ENCODE measurements at regions not wholly inside any gene's neighbourhood (a gene's known extent, or its start where the extent isn't known, plus 50 kb on each side); places are given as distances from the start of the nearest gene placed in this dataset.

DNA sequence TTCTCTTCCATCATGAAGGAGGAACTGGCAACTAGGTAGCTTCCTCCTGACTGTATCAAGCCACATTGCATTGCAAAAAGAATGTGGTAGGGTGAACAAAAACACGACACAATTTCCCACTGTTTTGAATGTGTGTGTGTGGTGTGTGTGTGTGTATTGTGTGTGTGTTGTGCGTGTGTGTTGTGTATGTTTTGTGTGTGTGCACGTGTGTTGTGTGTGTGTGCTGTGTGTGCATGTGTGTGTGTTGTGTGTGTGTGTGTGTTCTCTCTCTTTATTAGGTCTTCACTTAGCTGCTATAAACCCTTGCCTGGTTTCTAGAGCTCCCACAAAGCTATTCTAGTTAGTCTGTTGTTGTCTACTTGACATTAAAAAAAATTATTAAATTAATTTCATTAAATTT is 550.0 kb upstream of the GYPC start:
- TF ChIP-seq, protein P1, sequence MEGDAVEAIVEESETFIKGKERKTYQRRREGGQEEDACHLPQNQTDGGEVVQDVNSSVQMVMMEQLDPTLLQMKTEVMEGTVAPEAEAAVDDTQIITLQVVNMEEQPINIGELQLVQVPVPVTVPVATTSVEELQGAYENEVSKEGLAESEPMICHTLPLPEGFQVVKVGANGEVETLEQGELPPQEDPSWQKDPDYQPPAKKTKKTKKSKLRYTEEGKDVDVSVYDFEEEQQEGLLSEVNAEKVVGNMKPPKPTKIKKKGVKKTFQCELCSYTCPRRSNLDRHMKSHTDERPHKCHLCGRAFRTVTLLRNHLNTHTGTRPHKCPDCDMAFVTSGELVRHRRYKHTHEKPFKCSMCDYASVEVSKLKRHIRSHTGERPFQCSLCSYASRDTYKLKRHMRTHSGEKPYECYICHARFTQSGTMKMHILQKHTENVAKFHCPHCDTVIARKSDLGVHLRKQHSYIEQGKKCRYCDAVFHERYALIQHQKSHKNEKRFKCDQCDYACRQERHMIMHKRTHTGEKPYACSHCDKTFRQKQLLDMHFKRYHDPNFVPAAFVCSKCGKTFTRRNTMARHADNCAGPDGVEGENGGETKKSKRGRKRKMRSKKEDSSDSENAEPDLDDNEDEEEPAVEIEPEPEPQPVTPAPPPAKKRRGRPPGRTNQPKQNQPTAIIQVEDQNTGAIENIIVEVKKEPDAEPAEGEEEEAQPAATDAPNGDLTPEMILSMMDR (IDR thresholded peaks at IDR 0.05) = no peak
- TF ChIP-seq POLR2A (IDR thresholded peaks at IDR 0.05) = no peak
